ENCODE measurements at regions not wholly inside any gene's neighbourhood (a gene's known extent, or its start where the extent isn't known, plus 50 kb on each side); places are given as distances from the start of the nearest gene placed in this dataset.

DNA sequence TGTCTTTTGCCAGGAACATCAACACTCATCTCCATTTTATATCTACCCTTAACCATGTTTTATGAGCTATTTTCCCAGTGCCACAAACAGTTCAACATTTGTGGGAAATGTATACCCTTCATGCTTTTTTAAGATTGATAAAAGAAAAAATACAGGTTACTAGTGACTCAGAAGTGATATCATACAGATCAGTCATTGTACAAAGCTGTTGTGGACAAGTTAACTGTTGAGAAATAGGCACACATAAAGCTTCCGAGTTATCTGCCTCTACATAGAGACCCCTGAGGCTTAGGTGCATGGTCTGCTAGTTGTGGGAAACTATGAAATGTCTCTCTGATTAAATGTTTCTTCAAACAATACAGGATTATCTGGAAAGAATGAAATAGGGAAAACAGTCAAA is 96.3 kb downstream of the LSM5 start:
- TF ChIP-seq, protein P1, sequence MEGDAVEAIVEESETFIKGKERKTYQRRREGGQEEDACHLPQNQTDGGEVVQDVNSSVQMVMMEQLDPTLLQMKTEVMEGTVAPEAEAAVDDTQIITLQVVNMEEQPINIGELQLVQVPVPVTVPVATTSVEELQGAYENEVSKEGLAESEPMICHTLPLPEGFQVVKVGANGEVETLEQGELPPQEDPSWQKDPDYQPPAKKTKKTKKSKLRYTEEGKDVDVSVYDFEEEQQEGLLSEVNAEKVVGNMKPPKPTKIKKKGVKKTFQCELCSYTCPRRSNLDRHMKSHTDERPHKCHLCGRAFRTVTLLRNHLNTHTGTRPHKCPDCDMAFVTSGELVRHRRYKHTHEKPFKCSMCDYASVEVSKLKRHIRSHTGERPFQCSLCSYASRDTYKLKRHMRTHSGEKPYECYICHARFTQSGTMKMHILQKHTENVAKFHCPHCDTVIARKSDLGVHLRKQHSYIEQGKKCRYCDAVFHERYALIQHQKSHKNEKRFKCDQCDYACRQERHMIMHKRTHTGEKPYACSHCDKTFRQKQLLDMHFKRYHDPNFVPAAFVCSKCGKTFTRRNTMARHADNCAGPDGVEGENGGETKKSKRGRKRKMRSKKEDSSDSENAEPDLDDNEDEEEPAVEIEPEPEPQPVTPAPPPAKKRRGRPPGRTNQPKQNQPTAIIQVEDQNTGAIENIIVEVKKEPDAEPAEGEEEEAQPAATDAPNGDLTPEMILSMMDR (conservative IDR thresholded peaks at IDR 0.05; ENCODE audit: low read length): no peak
- TF ChIP-seq EZH2phosphoT487 (IDR thresholded peaks at IDR 0.05; ENCODE audit: borderline replicate concordance): no peak

Data from Loucy (cell line).